ENCODE measurements at regions not wholly inside any gene's neighbourhood (a gene's known extent, or its start where the extent isn't known, plus 50 kb on each side); places are given as distances from the start of the nearest gene placed in this dataset.

- peak overlapping the region in 2 of 7 experiments; percentile 13 to 40 for H3K4me3 ChIP-seq (ENCODE audit: control insufficient read depth in 1 of 7, extremely low read depth in 1 of 7, insufficient read depth in 4 of 7, low read depth in 2 of 7, low read length in 6 of 7)
- H3K27me3 ChIP-seq (replicated peaks in 2 of 5; ENCODE audit: control insufficient read depth in 4 of 5, insufficient read depth in 5 of 5, low read length in 4 of 5): no peaks in the 10 kb centered on the region
- H3K27ac ChIP-seq (ENCODE audit: insufficient read depth in 1 of 2, low read depth in 1 of 2, low read length in 2 of 2, poor library complexity in 1 of 2, severe bottlenecking in 2 of 2): no peak overlapping the region
- peaks cover 0 to 16% (median 10%) of the 10 kb centered on the region in 4 experiments for H3K4me1 ChIP-seq (ENCODE audit: control extremely low read depth in 1 of 4, control insufficient read depth in 4 of 4, insufficient read depth in 4 of 4, low read length in 3 of 4)
- no peaks in the 10 kb centered on the region for H3K9me3 ChIP-seq (ENCODE audit: control extremely low read depth in 1 of 5, control insufficient read depth in 4 of 5, insufficient read depth in 2 of 5, low read depth in 1 of 5, low read length in 4 of 5)
- WGBS (ENCODE audit: insufficient coverage): 0% methylated on average over 4 of the region's 5 CpGs
- ChIA-PET CTCF (interaction anchor here (0.8 to 1.4 kb wide), 2 partner anchors 405 to 420 kb away, joined by 4 to 5 read pairs; no protein-coding TSS in a partner anchor), POLR2A (no interaction called here)
- no peaks in the 10 kb centered on the region for H3K36me3 ChIP-seq (ENCODE audit: control insufficient read depth in 4 of 4, insufficient read depth in 4 of 4, low read length in 3 of 4)
- DNase-seq: peak in 2 of 3 donors; percentile 49 to 60
Measured at GRCh38 chr9:88596376-88596775, 61.4 kb downstream of the NXNL2 start.

DNA sequence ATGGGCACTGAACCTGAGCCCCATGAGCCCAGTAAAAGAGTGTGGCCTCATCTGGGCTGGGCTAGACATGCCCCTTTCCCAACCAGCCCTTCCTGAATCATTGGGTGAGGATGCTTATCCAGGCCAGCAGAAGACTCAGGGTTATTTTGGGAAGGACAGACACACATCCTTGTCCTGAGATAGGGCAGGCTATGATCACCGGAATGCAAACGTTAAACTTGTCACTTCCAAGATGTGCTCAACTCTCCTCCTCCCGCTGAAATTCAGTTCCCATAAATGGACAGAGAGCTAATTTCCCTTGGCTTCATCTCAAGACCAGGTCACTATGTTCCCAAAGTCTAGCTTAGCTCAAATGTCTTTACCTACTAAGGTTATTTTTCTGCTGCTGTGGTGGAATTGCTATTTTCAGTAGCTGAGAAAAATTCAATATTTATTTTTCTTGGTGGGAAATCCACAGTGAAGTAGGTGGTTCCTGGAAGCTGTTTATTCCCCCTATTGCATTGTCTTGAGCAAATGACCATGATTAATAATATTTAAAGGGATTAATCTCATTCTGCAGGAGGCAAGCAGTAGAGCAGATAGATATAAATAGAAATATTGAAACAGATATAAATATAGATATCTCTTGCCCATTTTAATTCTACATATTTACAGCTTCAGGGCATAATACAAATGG, 70.0 kb downstream of the NXNL2 start:
- Histone ChIP-seq H3K9me3 (ENCODE audit: control extremely low read depth in 1 of 5, control insufficient read depth in 4 of 5, insufficient read depth in 2 of 5, low read depth in 1 of 5, low read length in 4 of 5) (no peaks in the 10 kb centered on the region), H3K27me3 (replicated peaks in 2 of 5; ENCODE audit: control insufficient read depth in 4 of 5, insufficient read depth in 5 of 5, low read length in 4 of 5) (no peaks in the 10 kb centered on the region), H3K4me1 (ENCODE audit: control extremely low read depth in 1 of 4, control insufficient read depth in 4 of 4, insufficient read depth in 4 of 4, low read length in 3 of 4) (no peaks in the 10 kb centered on the region), H3K4me3 (ENCODE audit: control insufficient read depth in 1 of 7, extremely low read depth in 1 of 7, insufficient read depth in 4 of 7, low read depth in 2 of 7, low read length in 6 of 7) (no peak overlapping the region), H3K36me3 (ENCODE audit: control insufficient read depth in 4 of 4, insufficient read depth in 4 of 4, low read length in 3 of 4) (no peaks in the 10 kb centered on the region), H3K27ac (ENCODE audit: insufficient read depth in 1 of 2, low read depth in 1 of 2, low read length in 2 of 2, poor library complexity in 1 of 2, severe bottlenecking in 2 of 2) (no peak overlapping the region)
- ChIA-PET POLR2A (no interaction called here), CTCF (interaction anchor here (0.7 to 0.9 kb wide), 2 partner anchors 12 to 13 kb away, joined by 3 read pairs; no protein-coding TSS in a partner anchor)
- no peak for DNase-seq
- WGBS (ENCODE audit: insufficient coverage): 97% methylated on average over 3 of the region's 3 CpGs

GRCh38 chr9:88605512-88606362, 70.8 kb downstream of the NXNL2 start:
- POLR2A ChIA-PET: no interaction called here
- 64% methylated on average over 5 of the region's 8 CpGs for WGBS (ENCODE audit: insufficient coverage)
- H3K4me3 ChIP-seq (ENCODE audit: control insufficient read depth in 1 of 7, extremely low read depth in 1 of 7, insufficient read depth in 4 of 7, low read depth in 2 of 7, low read length in 6 of 7): no peak overlapping the region

DNA sequence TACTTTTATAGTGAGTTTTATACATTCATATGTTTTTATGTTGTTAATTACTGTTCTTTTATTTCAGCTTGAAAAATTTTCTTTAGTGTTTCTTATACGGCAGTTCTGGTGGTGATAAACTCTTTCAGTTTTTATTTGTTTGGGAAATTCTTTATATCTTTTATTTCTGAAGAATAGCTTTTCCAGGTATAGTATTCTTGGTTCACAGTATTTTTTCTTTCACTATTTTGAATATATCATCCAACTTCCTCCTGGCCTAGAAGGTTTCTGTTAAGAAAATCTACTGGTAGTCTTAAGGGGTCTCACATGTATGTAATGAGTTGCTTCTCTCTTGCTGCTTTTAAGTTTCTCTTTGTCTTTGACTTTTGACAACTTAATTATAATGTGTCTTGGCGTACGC, 79.4 kb downstream of the NXNL2 start:
- Histone ChIP-seq H3K4me3 (ENCODE audit: control insufficient read depth in 1 of 7, extremely low read depth in 1 of 7, insufficient read depth in 4 of 7, low read depth in 2 of 7, low read length in 6 of 7) (no peak overlapping the region), H3K27me3 (replicated peaks in 2 of 5; ENCODE audit: control insufficient read depth in 4 of 5, insufficient read depth in 5 of 5, low read length in 4 of 5) (no peaks in the 10 kb centered on the region), H3K4me1 (ENCODE audit: control extremely low read depth in 1 of 4, control insufficient read depth in 4 of 4, insufficient read depth in 4 of 4, low read length in 3 of 4) (no peaks in the 10 kb centered on the region), H3K27ac (ENCODE audit: insufficient read depth in 1 of 2, low read depth in 1 of 2, low read length in 2 of 2, poor library complexity in 1 of 2, severe bottlenecking in 2 of 2) (no peak overlapping the region), H3K36me3 (ENCODE audit: control insufficient read depth in 4 of 4, insufficient read depth in 4 of 4, low read length in 3 of 4) (no peaks in the 10 kb centered on the region), H3K9me3 (ENCODE audit: control extremely low read depth in 1 of 5, control insufficient read depth in 4 of 5, insufficient read depth in 2 of 5, low read depth in 1 of 5, low read length in 4 of 5) (peaks cover 0 to 29% (median 6%) of the 10 kb centered on the region in 5 experiments)
- ChIA-PET CTCF (no interaction called here), POLR2A (no interaction called here)
- WGBS (ENCODE audit: insufficient coverage): no CpG with 5 or more reads among the region's 3 CpGs
- no peak for DNase-seq

More at GRCh38 chr9:88605512-88606362, 70.8 kb downstream of the NXNL2 start:
- Histone ChIP-seq H3K9me3 (ENCODE audit: control extremely low read depth in 1 of 5, control insufficient read depth in 4 of 5, insufficient read depth in 2 of 5, low read depth in 1 of 5, low read length in 4 of 5) (no peaks in the 10 kb centered on the region), H3K27me3 (replicated peaks in 2 of 5; ENCODE audit: control insufficient read depth in 4 of 5, insufficient read depth in 5 of 5, low read length in 4 of 5) (no peaks in the 10 kb centered on the region), H3K4me1 (ENCODE audit: control extremely low read depth in 1 of 4, control insufficient read depth in 4 of 4, insufficient read depth in 4 of 4, low read length in 3 of 4) (no peaks in the 10 kb centered on the region), H3K27ac (ENCODE audit: insufficient read depth in 1 of 2, low read depth in 1 of 2, low read length in 2 of 2, poor library complexity in 1 of 2, severe bottlenecking in 2 of 2) (no peak overlapping the region), H3K36me3 (ENCODE audit: control insufficient read depth in 4 of 4, insufficient read depth in 4 of 4, low read length in 3 of 4) (no peaks in the 10 kb centered on the region)
- CTCF ChIA-PET: interaction anchor here (1.0 to 1.1 kb wide), 2 partner anchors 18 to 30 kb away, joined by 3 read pairs; no protein-coding TSS in a partner anchor
- no peak for DNase-seq

DNA sequence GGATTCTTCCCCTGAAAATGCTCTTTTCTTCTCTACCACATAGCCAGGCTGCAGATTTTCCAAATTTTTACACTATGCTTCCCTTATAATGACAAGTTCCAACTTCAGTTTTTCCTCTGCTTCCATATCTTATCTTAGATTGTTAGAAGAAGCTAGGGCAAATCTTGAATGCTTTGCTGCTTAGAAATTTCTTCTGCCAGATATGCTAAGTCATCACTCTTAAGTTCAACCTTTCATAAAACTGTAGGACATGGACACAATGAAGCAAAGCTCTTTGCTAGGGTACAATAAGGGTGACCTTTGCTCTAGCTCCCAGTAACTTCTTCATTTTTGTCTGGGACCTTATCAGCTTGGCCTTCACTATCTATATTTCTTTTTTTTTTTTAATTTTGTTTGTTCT, 88.7 kb downstream of the NXNL2 start:
- no peak overlapping the region for H3K27ac ChIP-seq (ENCODE audit: insufficient read depth in 1 of 2, low read depth in 1 of 2, low read length in 2 of 2, poor library complexity in 1 of 2, severe bottlenecking in 2 of 2)
- H3K36me3 ChIP-seq (ENCODE audit: control insufficient read depth in 4 of 4, insufficient read depth in 4 of 4, low read length in 3 of 4): no peaks in the 10 kb centered on the region
- CTCF ChIA-PET: interaction anchor here (1.1 kb wide), 1 partner anchor 17 kb away, joined by 3 read pairs; no protein-coding TSS in a partner anchor
- H3K4me3 ChIP-seq (ENCODE audit: control insufficient read depth in 1 of 7, extremely low read depth in 1 of 7, insufficient read depth in 4 of 7, low read depth in 2 of 7, low read length in 6 of 7): no peak overlapping the region
- no peaks in the 10 kb centered on the region for H3K4me1 ChIP-seq (ENCODE audit: control extremely low read depth in 1 of 4, control insufficient read depth in 4 of 4, insufficient read depth in 4 of 4, low read length in 3 of 4)
- peaks cover 1 to 11% (median 3%) of the 10 kb centered on the region in 5 experiments for H3K9me3 ChIP-seq (ENCODE audit: control extremely low read depth in 1 of 5, control insufficient read depth in 4 of 5, insufficient read depth in 2 of 5, low read depth in 1 of 5, low read length in 4 of 5)
- POLR2A ChIA-PET: no interaction called here
- no peak for DNase-seq
- H3K27me3 ChIP-seq (replicated peaks in 2 of 5; ENCODE audit: control insufficient read depth in 4 of 5, insufficient read depth in 5 of 5, low read length in 4 of 5): no peaks in the 10 kb centered on the region

- CTCF ChIA-PET: no interaction called here
- H3K36me3 ChIP-seq (ENCODE audit: control insufficient read depth in 4 of 4, insufficient read depth in 4 of 4, low read length in 3 of 4): no peaks in the 10 kb centered on the region
- H3K9me3 ChIP-seq (ENCODE audit: control extremely low read depth in 1 of 5, control insufficient read depth in 4 of 5, insufficient read depth in 2 of 5, low read depth in 1 of 5, low read length in 4 of 5): peaks cover 0 to 15% (median 3%) of the 10 kb centered on the region in 5 experiments
- no peak for DNase-seq
- no peak overlapping the region for H3K27ac ChIP-seq (ENCODE audit: insufficient read depth in 1 of 2, low read depth in 1 of 2, low read length in 2 of 2, poor library complexity in 1 of 2, severe bottlenecking in 2 of 2)
- POLR2A ChIA-PET: no interaction called here
- no peak overlapping the region for H3K4me3 ChIP-seq (ENCODE audit: control insufficient read depth in 1 of 7, extremely low read depth in 1 of 7, insufficient read depth in 4 of 7, low read depth in 2 of 7, low read length in 6 of 7)
- 90% methylated on average over 2 of the region's 2 CpGs for WGBS (ENCODE audit: insufficient coverage)
- H3K4me1 ChIP-seq (ENCODE audit: control extremely low read depth in 1 of 4, control insufficient read depth in 4 of 4, insufficient read depth in 4 of 4, low read length in 3 of 4): no peaks in the 10 kb centered on the region
- no peaks in the 10 kb centered on the region for H3K27me3 ChIP-seq (replicated peaks in 2 of 5; ENCODE audit: control insufficient read depth in 4 of 5, insufficient read depth in 5 of 5, low read length in 4 of 5)
Measured at GRCh38 chr9:88628114-88628513, 93.1 kb downstream of the NXNL2 start.

GRCh38 chr9:88628811-88629210, 93.8 kb downstream of the NXNL2 start:
- no peaks in the 10 kb centered on the region for H3K4me1 ChIP-seq (ENCODE audit: control extremely low read depth in 1 of 4, control insufficient read depth in 4 of 4, insufficient read depth in 4 of 4, low read length in 3 of 4)
- H3K36me3 ChIP-seq (ENCODE audit: control insufficient read depth in 4 of 4, insufficient read depth in 4 of 4, low read length in 3 of 4): no peaks in the 10 kb centered on the region
- H3K4me3 ChIP-seq (ENCODE audit: control insufficient read depth in 1 of 7, extremely low read depth in 1 of 7, insufficient read depth in 4 of 7, low read depth in 2 of 7, low read length in 6 of 7): no peak overlapping the region
- H3K27ac ChIP-seq (ENCODE audit: insufficient read depth in 1 of 2, low read depth in 1 of 2, low read length in 2 of 2, poor library complexity in 1 of 2, severe bottlenecking in 2 of 2): no peak overlapping the region
- CTCF ChIA-PET: no interaction called here
- no peak for DNase-seq
- POLR2A ChIA-PET: no interaction called here
- no peaks in the 10 kb centered on the region for H3K27me3 ChIP-seq (replicated peaks in 2 of 5; ENCODE audit: control insufficient read depth in 4 of 5, insufficient read depth in 5 of 5, low read length in 4 of 5)
- H3K9me3 ChIP-seq (ENCODE audit: control extremely low read depth in 1 of 5, control insufficient read depth in 4 of 5, insufficient read depth in 2 of 5, low read depth in 1 of 5, low read length in 4 of 5): peaks cover 0 to 13% (median 3%) of the 10 kb centered on the region in 5 experiments
